Neural progenitor cell (in vitro differentiated cells): ENCODE measurements at regions not wholly inside any gene's neighbourhood (a gene's known extent, or its start where the extent isn't known, plus 50 kb on each side); places are given as distances from the start of the nearest gene placed in this dataset.
A peak's percentile ranks its signal among the peaks of the same experiment; 100 is the strongest.

ENCODE experiments used
- DNase-seq: peaks from one replicate; pipeline ENCODE4 v3.0.0-alpha.2; 2016; ENCODE audit warnings: low spot score
- H2AFZ ChIP-seq: fragments of 200-600 bp; sonication (generic); replicated peaks from 2 replicates; pipeline ENCODE4 v1.6.1; 2016; ENCODE audit warnings: antibody characterized with exemption
- H3F3A ChIP-seq: fragments of 200-600 bp; sonication (generic); 2 replicates; pipeline ENCODE4 v1.6.1; 2016; ENCODE audit warnings: antibody characterized with exemption, low read depth
- H3K27ac ChIP-seq: fragments of 200-600 bp; sonication (generic); 2 replicates; pipeline ENCODE4 v1.5.1; 2016; ENCODE audit warnings: mild to moderate bottlenecking
- H3K27me3 ChIP-seq: fragments of 200-600 bp; sonication (generic); 2 replicates; pipeline ENCODE4 v1.6.1; 2016; ENCODE audit warnings: mild to moderate bottlenecking, moderate library complexity
- H3K36me3 ChIP-seq: fragments of 200-600 bp; sonication (generic); 2 replicates; pipeline ENCODE4 v1.5.1; 2016
- H3K4me1 ChIP-seq: fragments of 200-600 bp; sonication (generic); 2 replicates; pipeline ENCODE4 v1.6.1; 2016; ENCODE audit warnings: mixed run types
- H3K4me2 ChIP-seq: fragments of 200-600 bp; sonication (generic); 2 replicates; pipeline ENCODE4 v1.6.1; 2016
- H3K4me3 ChIP-seq: fragments of 200-600 bp; sonication (generic); 2 replicates; pipeline ENCODE4 v1.5.1; 2016
- H3K79me2 ChIP-seq: fragments of 200-600 bp; sonication (generic); 2 replicates; pipeline ENCODE4 v1.6.1; 2016; ENCODE audit warnings: low read depth
- H3K9ac ChIP-seq: fragments of 200-600 bp; sonication (generic); 2 replicates; pipeline ENCODE4 v1.6.1; 2016
- H3K9me3 ChIP-seq: fragments of 200-600 bp; sonication (generic); 2 replicates; pipeline ENCODE4 v1.5.1; 2016; ENCODE audit warnings: low read depth
- H4K20me1 ChIP-seq: fragments of 200-600 bp; sonication (generic); 2 replicates; pipeline ENCODE4 v1.6.1; 2016; ENCODE audit warnings: low read depth
- H3K27ac Mint-ChIP-seq: 3 replicates; pipeline ENCODE4 v1.8.0; 2021; ENCODE audit warnings: mixed read lengths
- H3K27me3 Mint-ChIP-seq: 2 replicates; pipeline ENCODE4 v1.8.0; 2022; ENCODE audit warnings: low read depth, mild to moderate bottlenecking, inconsistent platforms, moderate library complexity, mixed read lengths; ENCODE audit not compliant: insufficient read depth
- H3K36me3 Mint-ChIP-seq: 3 replicates; pipeline ENCODE4 v1.8.0; 2021; ENCODE audit warnings: mixed read lengths
- H3K4me1 Mint-ChIP-seq: 3 replicates; pipeline ENCODE4 v1.8.0; 2021; ENCODE audit warnings: mixed read lengths
- H3K4me3 Mint-ChIP-seq: 3 replicates; pipeline ENCODE4 v1.8.0; 2021; ENCODE audit warnings: mild to moderate bottlenecking, moderate library complexity, mixed read lengths
- H3K9me3 Mint-ChIP-seq: 3 replicates; pipeline ENCODE4 v1.8.0; 2020; ENCODE audit warnings: mixed read lengths
- EZH2 ChIP-seq: fragments of 200-600 bp; sonication (generic); IDR thresholded peaks from 2 replicates; pipeline ENCODE4 v1.6.1; 2017; ENCODE audit warnings: antibody characterized with exemption, mild to moderate bottlenecking, moderate library complexity
- EZH2phosphoT487 ChIP-seq: fragments of 200-600 bp; sonication (generic); IDR thresholded peaks from 2 replicates; pipeline ENCODE4 v1.6.1; 2017; ENCODE audit warnings: antibody characterized with exemption
- TF ChIP-seq, protein P1 (sequence below): fragments of 200-600 bp; sonication (generic); IDR thresholded peaks from 2 replicates; pipeline ENCODE4 v1.5.1; 2017; ENCODE audit warnings: antibody characterized with exemption, mild to moderate bottlenecking

DNA sequence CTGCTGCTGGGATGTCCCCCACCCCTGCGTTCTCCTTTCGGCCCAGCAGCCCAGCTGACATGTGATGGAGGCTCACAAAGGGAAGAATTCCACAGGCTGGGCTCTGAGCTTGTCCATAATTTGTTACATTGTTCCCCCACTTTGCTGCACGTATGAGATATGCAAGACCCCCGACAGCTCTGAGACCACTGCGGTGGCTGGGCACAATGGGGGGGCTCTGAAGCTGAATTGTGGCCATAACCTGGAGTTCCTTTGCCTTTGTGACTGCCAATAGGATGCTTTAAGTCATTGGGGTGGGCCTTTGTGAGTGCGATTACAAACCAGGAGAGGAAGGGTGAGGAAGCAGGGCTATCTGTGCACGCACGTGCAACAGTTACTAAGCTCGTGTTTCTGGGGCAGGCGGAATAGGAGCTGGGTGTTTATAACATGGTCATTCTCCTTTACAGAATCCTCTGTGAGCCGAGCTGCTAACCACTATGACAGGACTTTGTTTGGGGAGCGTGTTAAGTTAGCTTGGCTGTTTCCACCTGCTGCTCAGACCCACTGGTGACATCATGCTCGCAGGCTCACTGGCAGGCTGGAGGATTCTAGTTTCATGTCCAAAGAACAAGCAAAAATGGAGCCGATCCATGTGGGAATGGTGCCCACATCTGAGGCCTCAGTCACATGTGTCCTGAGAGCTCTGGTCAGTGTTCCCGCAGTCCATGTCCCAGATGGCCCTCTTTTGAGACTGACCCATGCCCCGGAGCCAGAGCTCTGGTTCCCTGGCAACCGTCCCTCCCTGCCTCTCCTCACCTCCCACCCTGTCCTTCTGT is 208.3 kb upstream of the SALL1 start:
- Mint-ChIP-seq H3K36me3 (no peaks in the 10 kb centered on the region), H3K27ac (peak overlapping the region; percentile 13), H3K9me3 (no peaks in the 10 kb centered on the region), H3K27me3 (peaks cover 27% of the 10 kb centered on the region), H3K4me1 (peaks cover 51% of the 10 kb centered on the region), H3K4me3 (peak overlapping the region; percentile 70)
- peaks cover 47% of the 10 kb centered on the region for H3F3A ChIP-seq
- H3K36me3 ChIP-seq = no peaks in the 10 kb centered on the region
- H3K4me2 ChIP-seq = peak overlapping the region; percentile 56
- no peak overlapping the region for H3K4me3 ChIP-seq
- no peaks in the 10 kb centered on the region for H4K20me1 ChIP-seq
- H3K4me1 ChIP-seq = peaks cover 67% of the 10 kb centered on the region
- no peaks in the 10 kb centered on the region for H3K27me3 ChIP-seq
- no peaks in the 10 kb centered on the region for H3K9me3 ChIP-seq
- H3K79me2 ChIP-seq = no peaks in the 10 kb centered on the region
- no peak for TF ChIP-seq EZH2
- TF ChIP-seq, protein P1, sequence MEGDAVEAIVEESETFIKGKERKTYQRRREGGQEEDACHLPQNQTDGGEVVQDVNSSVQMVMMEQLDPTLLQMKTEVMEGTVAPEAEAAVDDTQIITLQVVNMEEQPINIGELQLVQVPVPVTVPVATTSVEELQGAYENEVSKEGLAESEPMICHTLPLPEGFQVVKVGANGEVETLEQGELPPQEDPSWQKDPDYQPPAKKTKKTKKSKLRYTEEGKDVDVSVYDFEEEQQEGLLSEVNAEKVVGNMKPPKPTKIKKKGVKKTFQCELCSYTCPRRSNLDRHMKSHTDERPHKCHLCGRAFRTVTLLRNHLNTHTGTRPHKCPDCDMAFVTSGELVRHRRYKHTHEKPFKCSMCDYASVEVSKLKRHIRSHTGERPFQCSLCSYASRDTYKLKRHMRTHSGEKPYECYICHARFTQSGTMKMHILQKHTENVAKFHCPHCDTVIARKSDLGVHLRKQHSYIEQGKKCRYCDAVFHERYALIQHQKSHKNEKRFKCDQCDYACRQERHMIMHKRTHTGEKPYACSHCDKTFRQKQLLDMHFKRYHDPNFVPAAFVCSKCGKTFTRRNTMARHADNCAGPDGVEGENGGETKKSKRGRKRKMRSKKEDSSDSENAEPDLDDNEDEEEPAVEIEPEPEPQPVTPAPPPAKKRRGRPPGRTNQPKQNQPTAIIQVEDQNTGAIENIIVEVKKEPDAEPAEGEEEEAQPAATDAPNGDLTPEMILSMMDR = no peak
- no peak for TF ChIP-seq EZH2phosphoT487
- DNase-seq = peak; percentile 90
- H2AFZ ChIP-seq = no peak overlapping the region
- H3K27ac ChIP-seq = peak overlapping the region; percentile 98
- H3K9ac ChIP-seq = no peak overlapping the region

DNA sequence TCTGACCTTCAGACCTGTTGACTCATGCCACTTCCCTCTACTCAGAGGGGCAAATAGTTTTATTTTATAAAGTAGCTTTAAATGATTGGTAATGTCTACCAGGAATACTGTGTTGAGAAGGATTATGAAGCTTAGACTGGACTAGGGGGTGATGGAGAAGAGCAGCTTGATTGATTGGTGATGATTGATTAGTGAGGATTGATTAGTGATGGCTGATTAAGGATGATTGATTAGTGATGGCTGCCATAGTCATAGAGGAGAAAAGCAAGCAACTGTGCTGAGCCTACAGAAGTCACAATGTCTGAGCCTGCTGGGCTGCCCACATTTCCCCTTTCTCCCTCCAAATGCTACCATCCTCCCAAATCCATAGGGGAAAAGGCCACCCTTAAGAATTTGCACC is 206.8 kb upstream of the SALL1 start:
- peaks cover 64% of the 10 kb centered on the region for H3K4me1 ChIP-seq
- H4K20me1 ChIP-seq = no peaks in the 10 kb centered on the region
- H3K9ac ChIP-seq = no peak overlapping the region
- Mint-ChIP-seq H3K36me3 (no peaks in the 10 kb centered on the region), H3K27ac (no peak overlapping the region), H3K9me3 (peaks cover 2% of the 10 kb centered on the region), H3K4me1 (peaks cover 51% of the 10 kb centered on the region), H3K4me3 (peak overlapping the region; percentile 1), H3K27me3 (peaks cover 25% of the 10 kb centered on the region)
- H3K4me2 ChIP-seq = no peak overlapping the region
- H3F3A ChIP-seq = peaks cover 47% of the 10 kb centered on the region
- H3K27ac ChIP-seq = peak overlapping the region; percentile 98
- DNase-seq = no peak
- no peak overlapping the region for H3K4me3 ChIP-seq
- H3K27me3 ChIP-seq = no peaks in the 10 kb centered on the region
- H3K9me3 ChIP-seq = no peaks in the 10 kb centered on the region
- TF ChIP-seq EZH2 (no peak), EZH2phosphoT487 (no peak)
- TF ChIP-seq, protein P1 = no peak
- H2AFZ ChIP-seq = no peak overlapping the region
- H3K79me2 ChIP-seq = no peaks in the 10 kb centered on the region
- no peaks in the 10 kb centered on the region for H3K36me3 ChIP-seq

DNA sequence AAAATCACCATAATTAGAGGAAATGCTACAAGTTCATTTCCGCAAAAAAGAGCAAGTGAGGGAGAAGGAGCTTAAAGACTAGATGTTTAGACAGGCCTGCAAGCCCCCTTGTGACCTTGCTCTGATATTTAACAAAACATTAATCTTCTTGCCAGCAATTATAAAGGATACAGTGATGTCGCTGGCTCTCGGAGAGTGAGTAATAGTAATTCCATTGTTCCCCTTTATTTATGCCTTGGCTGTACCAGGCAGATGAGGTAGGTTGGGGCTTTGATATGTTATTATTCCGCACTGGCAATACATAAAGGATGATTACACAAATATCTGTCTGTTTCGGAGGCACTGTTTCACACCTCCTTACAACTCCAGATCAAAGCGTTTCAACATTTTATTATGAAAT is 204.8 kb upstream of the SALL1 start:
- Mint-ChIP-seq H3K9me3 (peaks cover 2% of the 10 kb centered on the region), H3K27me3 (peaks cover 23% of the 10 kb centered on the region)
- H3K79me2 ChIP-seq = no peaks in the 10 kb centered on the region

GRCh38 chr16:51355195-51355594 is 204.1 kb upstream of the SALL1 start:
- no peak for TF ChIP-seq EZH2phosphoT487
- TF ChIP-seq EZH2 = no peak
- TF ChIP-seq, protein P1 = peak; percentile 9
- H3K36me3 Mint-ChIP-seq = no peaks in the 10 kb centered on the region
- Histone ChIP-seq H3K4me2 (no peak overlapping the region), H3K4me3 (no peak overlapping the region), H4K20me1 (no peaks in the 10 kb centered on the region), H3K9ac (no peak overlapping the region), H3K27me3 (no peaks in the 10 kb centered on the region), H3F3A (peaks cover 36% of the 10 kb centered on the region), H3K36me3 (no peaks in the 10 kb centered on the region), H3K27ac (no peak overlapping the region), H3K4me1 (peaks cover 53% of the 10 kb centered on the region), H2AFZ (no peak overlapping the region), H3K9me3 (no peaks in the 10 kb centered on the region), H3K79me2 (no peaks in the 10 kb centered on the region)
- no peak for DNase-seq
- H3K4me1 Mint-ChIP-seq = peaks cover 47% of the 10 kb centered on the region
- peaks cover 21% of the 10 kb centered on the region for H3K27me3 Mint-ChIP-seq
- no peak overlapping the region for H3K27ac Mint-ChIP-seq
- H3K4me3 Mint-ChIP-seq = no peak overlapping the region
- H3K9me3 Mint-ChIP-seq = peaks cover 2% of the 10 kb centered on the region

More for the DNA sequence above, 204.8 kb upstream of the SALL1 start:
- Histone ChIP-seq H3K4me2 (peak overlapping the region; percentile 27), H3K9ac (no peak overlapping the region), H3K36me3 (no peaks in the 10 kb centered on the region), H3K27ac (no peak overlapping the region), H3F3A (peaks cover 43% of the 10 kb centered on the region), H3K4me3 (no peak overlapping the region), H2AFZ (no peak overlapping the region), H3K27me3 (no peaks in the 10 kb centered on the region), H3K9me3 (no peaks in the 10 kb centered on the region), H4K20me1 (no peaks in the 10 kb centered on the region), H3K4me1 (peaks cover 59% of the 10 kb centered on the region)
- Mint-ChIP-seq H3K27ac (no peak overlapping the region), H3K4me3 (peak overlapping the region; percentile 8), H3K4me1 (peaks cover 51% of the 10 kb centered on the region), H3K36me3 (no peaks in the 10 kb centered on the region)
- DNase-seq = no peak
- TF ChIP-seq EZH2phosphoT487 (no peak), EZH2 (no peak)
